SH-SY5Y (cell line): ENCODE measurements at regions not wholly inside any gene's neighbourhood (a gene's known extent, or its start where the extent isn't known, plus 50 kb on each side); places are given as distances from the start of the nearest gene placed in this dataset.
A peak's percentile ranks its signal among the peaks of the same experiment; 100 is the strongest.

Experiments
- GATA2 ChIP-seq: IDR thresholded peaks from 2 replicates; pipeline ENCODE4 v1.6.1; 2011; ENCODE audit warnings: mild to moderate bottlenecking, low read depth, low read length
- GATA3 ChIP-seq: IDR thresholded peaks from 2 replicates; pipeline ENCODE4 v1.6.1; 2011; ENCODE audit warnings: low read depth, mild to moderate bottlenecking, low read length, moderate library complexity

GRCh38 chr9:106697750-106698502, 165.0 kb upstream of the ZNF462 start:
- TF ChIP-seq GATA2 (0 out of 2 replicates have a peak, but pooled peaks have one; percentile 6), GATA3 (no peak)
